ENCODE measurements at regions not wholly inside any gene's neighbourhood (a gene's known extent, or its start where the extent isn't known, plus 50 kb on each side); places are given as distances from the start of the nearest gene placed in this dataset.

- intact Hi-C loops (cut with micrococcal nuclease; ENCODE audit: unreplicated experiment): no loop called here
- Histone ChIP-seq H3K9me2 (ENCODE audit: insufficient read depth) (no peaks in the 10 kb centered on the region), H2AFZ (peak overlapping the region; percentile 62; the same call in 1 of the 2 replicates), H3K27ac (peak overlapping the region; percentile 90), H3K79me2 (ENCODE audit: low read depth) (no peaks in the 10 kb centered on the region), H3K36me3 (ENCODE audit: low read depth) (no peaks in the 10 kb centered on the region), H3K4me1 (replicated peaks; ENCODE audit: insufficient read depth) (peaks cover 43% of the 10 kb centered on the region), H3K4me3 (peak overlapping the region; percentile 29; the same call in 1 of the 2 replicates), H3F3A (ENCODE audit: insufficient read depth, low read depth) (peaks cover 35% of the 10 kb centered on the region), H3K9me3 (ENCODE audit: insufficient read depth, low read depth) (peaks cover 17% of the 10 kb centered on the region), H3K27me3 (ENCODE audit: insufficient read depth, low read depth) (no peaks in the 10 kb centered on the region), H3K4me2 (peak overlapping the region; percentile 57), H4K20me1 (ENCODE audit: insufficient read depth) (no peaks in the 10 kb centered on the region)
- POLR2A ChIA-PET (ENCODE audit: unreplicated experiment): no interaction called here
- no peak for TF ChIP-seq EZH2 (IDR thresholded peaks at IDR 0.05; ENCODE audit: low read depth)
- no peak for TF ChIP-seq CTCF (conservative IDR thresholded peaks at IDR 0.05)
- no TSS peak for BruUV-seq (replicated peaks)
- CTCF ChIA-PET: no interaction called here
- peak in 1 of 2 experiments; percentile 93 for DNase-seq
Measured at GRCh38 chr2:6202756-6203155, 510.6 kb downstream of the SOX11 start.

- TF ChIP-seq EZH2 (IDR thresholded peaks at IDR 0.05; ENCODE audit: low read depth): no peak
- no peak for TF ChIP-seq CTCF (conservative IDR thresholded peaks at IDR 0.05)
- H3K27ac ChIP-seq: peak overlapping the region; percentile 90
- H3K4me2 ChIP-seq: peak overlapping the region; percentile 57
- peak overlapping the region; percentile 29; the same call in 1 of the 2 replicates for H3K4me3 ChIP-seq
- H4K20me1 ChIP-seq (ENCODE audit: insufficient read depth): no peaks in the 10 kb centered on the region
- H3K4me1 ChIP-seq (replicated peaks; ENCODE audit: insufficient read depth): peaks cover 43% of the 10 kb centered on the region
- H3K9me3 ChIP-seq (ENCODE audit: insufficient read depth, low read depth): peaks cover 17% of the 10 kb centered on the region
- no TSS peak for BruUV-seq (replicated peaks)
- peaks cover 35% of the 10 kb centered on the region for H3F3A ChIP-seq (ENCODE audit: insufficient read depth, low read depth)
- H3K36me3 ChIP-seq (ENCODE audit: low read depth): no peaks in the 10 kb centered on the region
- H2AFZ ChIP-seq: peak overlapping the region; percentile 54; the same call in 1 of the 2 replicates
- no peak for DNase-seq
- intact Hi-C loops (cut with micrococcal nuclease; ENCODE audit: unreplicated experiment): no loop called here
- H3K27me3 ChIP-seq (ENCODE audit: insufficient read depth, low read depth): no peaks in the 10 kb centered on the region
- ChIA-PET CTCF (no interaction called here), POLR2A (ENCODE audit: unreplicated experiment) (no interaction called here)
- no peaks in the 10 kb centered on the region for H3K79me2 ChIP-seq (ENCODE audit: low read depth)
- H3K9me2 ChIP-seq (ENCODE audit: insufficient read depth): no peaks in the 10 kb centered on the region
Measured at GRCh38 chr2:6203291-6203959, 511.2 kb downstream of the SOX11 start.

GRCh38 chr2:6206882-6207281, 514.7 kb downstream of the SOX11 start:
- TF ChIP-seq CTCF (conservative IDR thresholded peaks at IDR 0.05) (no peak), EZH2 (IDR thresholded peaks at IDR 0.05; ENCODE audit: low read depth) (no peak)
- no peaks in the 10 kb centered on the region for H3K36me3 ChIP-seq (ENCODE audit: low read depth)
- no peak overlapping the region for H2AFZ ChIP-seq
- no peaks in the 10 kb centered on the region for H4K20me1 ChIP-seq (ENCODE audit: insufficient read depth)
- H3K4me2 ChIP-seq: no peak overlapping the region
- DNase-seq: no peak
- POLR2A ChIA-PET (ENCODE audit: unreplicated experiment): no interaction called here
- intact Hi-C loops (cut with micrococcal nuclease; ENCODE audit: unreplicated experiment): no loop called here
- H3K4me1 ChIP-seq (replicated peaks; ENCODE audit: insufficient read depth): peaks cover 35% of the 10 kb centered on the region
- CTCF ChIA-PET: no interaction called here
- H3K27ac ChIP-seq: no peak overlapping the region
- peaks cover 24% of the 10 kb centered on the region for H3F3A ChIP-seq (ENCODE audit: insufficient read depth, low read depth)
- no peak overlapping the region for H3K4me3 ChIP-seq
- BruUV-seq (replicated peaks): no TSS peak
- no peaks in the 10 kb centered on the region for H3K27me3 ChIP-seq (ENCODE audit: insufficient read depth, low read depth)
- no peaks in the 10 kb centered on the region for H3K79me2 ChIP-seq (ENCODE audit: low read depth)
- H3K9me2 ChIP-seq (ENCODE audit: insufficient read depth): no peaks in the 10 kb centered on the region
- peaks cover 8% of the 10 kb centered on the region; the same call in 1 of the 2 replicates for H3K9me3 ChIP-seq (ENCODE audit: insufficient read depth, low read depth)

Data from PC-9 (cell line).